GM23338 (cell line): ENCODE measurements at regions not wholly inside any gene's neighbourhood (a gene's known extent, or its start where the extent isn't known, plus 50 kb on each side); places are given as distances from the start of the nearest gene placed in this dataset.

Experiments
- CTCF ChIP-seq, 2 experiments: fragments of 200-600 bp in 1 of 2; sonication (generic) in 1 of 2; conservative IDR thresholded peaks; 2 replicates each; pipeline versions ENCODE4 v1.5.1 to v1.6.1; 2016 to 2017; ENCODE audit warnings: antibody characterized with exemption in 2 of 2, low read depth in 2 of 2, mild to moderate bottlenecking in 2 of 2, moderate library complexity in 1 of 2
- ETS1 ChIP-seq: IDR thresholded peaks from 2 replicates; pipeline ENCODE4 v1.6.1; 2016; ENCODE audit warnings: antibody characterized with exemption
- EZH2 ChIP-seq: fragments of 200-600 bp; sonication (generic); IDR thresholded peaks from one replicate; pipeline ENCODE4 v1.8.0; 2017; ENCODE audit warnings: antibody characterized with exemption, mild to moderate bottlenecking, low read depth; ENCODE audit not compliant: unreplicated experiment
- EZH2phosphoT487 ChIP-seq: fragments of 200-600 bp; sonication (generic); IDR thresholded peaks from one replicate; pipeline ENCODE4 v1.8.1; 2018; ENCODE audit warnings: antibody characterized with exemption; ENCODE audit not compliant: unreplicated experiment
- JUNB ChIP-seq: IDR thresholded peaks from one replicate; pipeline ENCODE4 v1.6.1; 2016; ENCODE audit warnings: antibody characterized with exemption; ENCODE audit not compliant: unreplicated experiment
- POLR2AphosphoS5 ChIP-seq: IDR thresholded peaks from 2 replicates; pipeline ENCODE4 v1.6.1; 2016; ENCODE audit warnings: antibody characterized with exemption, low read depth
- ZNF114 ChIP-seq: fragments of 250-450 bp; sonication (Bioruptor Pico); IDR thresholded peaks from 2 replicates; pipeline ENCODE4 v1.5.0; 2020; ENCODE audit warnings: mild to moderate bottlenecking, moderate library complexity
- ZNF331 ChIP-seq: fragments of 250-450 bp; sonication (Bioruptor Pico); IDR thresholded peaks from 2 replicates; pipeline ENCODE4 v1.5.0; 2020; ENCODE audit warnings: low read depth, mild to moderate bottlenecking, moderate library complexity
- TF ChIP-seq, protein P1 (sequence below): IDR thresholded peaks from one replicate; pipeline ENCODE4 v1.6.1; 2018; ENCODE audit warnings: antibody characterized with exemption; ENCODE audit not compliant: unreplicated experiment
- TF ChIP-seq, protein P2 (sequence below): fragments of 250-450 bp; sonication (Bioruptor Pico); IDR thresholded peaks from 2 replicates; pipeline ENCODE4 v1.5.0; 2020; ENCODE audit warnings: mild to moderate bottlenecking, moderate library complexity

GRCh38 chrX:95950679-95951078 is 734.0 kb upstream of the DIAPH2 start:
- no peak for TF ChIP-seq CTCF (conservative IDR thresholded peaks at IDR 0.05; ENCODE audit: low read depth in 2 of 2)
- TF ChIP-seq ETS1, result no peak
- TF ChIP-seq, protein P1, sequence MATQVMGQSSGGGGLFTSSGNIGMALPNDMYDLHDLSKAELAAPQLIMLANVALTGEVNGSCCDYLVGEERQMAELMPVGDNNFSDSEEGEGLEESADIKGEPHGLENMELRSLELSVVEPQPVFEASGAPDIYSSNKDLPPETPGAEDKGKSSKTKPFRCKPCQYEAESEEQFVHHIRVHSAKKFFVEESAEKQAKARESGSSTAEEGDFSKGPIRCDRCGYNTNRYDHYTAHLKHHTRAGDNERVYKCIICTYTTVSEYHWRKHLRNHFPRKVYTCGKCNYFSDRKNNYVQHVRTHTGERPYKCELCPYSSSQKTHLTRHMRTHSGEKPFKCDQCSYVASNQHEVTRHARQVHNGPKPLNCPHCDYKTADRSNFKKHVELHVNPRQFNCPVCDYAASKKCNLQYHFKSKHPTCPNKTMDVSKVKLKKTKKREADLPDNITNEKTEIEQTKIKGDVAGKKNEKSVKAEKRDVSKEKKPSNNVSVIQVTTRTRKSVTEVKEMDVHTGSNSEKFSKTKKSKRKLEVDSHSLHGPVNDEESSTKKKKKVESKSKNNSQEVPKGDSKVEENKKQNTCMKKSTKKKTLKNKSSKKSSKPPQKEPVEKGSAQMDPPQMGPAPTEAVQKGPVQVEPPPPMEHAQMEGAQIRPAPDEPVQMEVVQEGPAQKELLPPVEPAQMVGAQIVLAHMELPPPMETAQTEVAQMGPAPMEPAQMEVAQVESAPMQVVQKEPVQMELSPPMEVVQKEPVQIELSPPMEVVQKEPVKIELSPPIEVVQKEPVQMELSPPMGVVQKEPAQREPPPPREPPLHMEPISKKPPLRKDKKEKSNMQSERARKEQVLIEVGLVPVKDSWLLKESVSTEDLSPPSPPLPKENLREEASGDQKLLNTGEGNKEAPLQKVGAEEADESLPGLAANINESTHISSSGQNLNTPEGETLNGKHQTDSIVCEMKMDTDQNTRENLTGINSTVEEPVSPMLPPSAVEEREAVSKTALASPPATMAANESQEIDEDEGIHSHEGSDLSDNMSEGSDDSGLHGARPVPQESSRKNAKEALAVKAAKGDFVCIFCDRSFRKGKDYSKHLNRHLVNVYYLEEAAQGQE, result no peak
- TF ChIP-seq EZH2phosphoT487, result no peak
- TF ChIP-seq POLR2AphosphoS5, result no peak
- TF ChIP-seq EZH2, result no peak
- TF ChIP-seq ZNF114, result no peak
- no peak for TF ChIP-seq ZNF331
- TF ChIP-seq, protein P2, sequence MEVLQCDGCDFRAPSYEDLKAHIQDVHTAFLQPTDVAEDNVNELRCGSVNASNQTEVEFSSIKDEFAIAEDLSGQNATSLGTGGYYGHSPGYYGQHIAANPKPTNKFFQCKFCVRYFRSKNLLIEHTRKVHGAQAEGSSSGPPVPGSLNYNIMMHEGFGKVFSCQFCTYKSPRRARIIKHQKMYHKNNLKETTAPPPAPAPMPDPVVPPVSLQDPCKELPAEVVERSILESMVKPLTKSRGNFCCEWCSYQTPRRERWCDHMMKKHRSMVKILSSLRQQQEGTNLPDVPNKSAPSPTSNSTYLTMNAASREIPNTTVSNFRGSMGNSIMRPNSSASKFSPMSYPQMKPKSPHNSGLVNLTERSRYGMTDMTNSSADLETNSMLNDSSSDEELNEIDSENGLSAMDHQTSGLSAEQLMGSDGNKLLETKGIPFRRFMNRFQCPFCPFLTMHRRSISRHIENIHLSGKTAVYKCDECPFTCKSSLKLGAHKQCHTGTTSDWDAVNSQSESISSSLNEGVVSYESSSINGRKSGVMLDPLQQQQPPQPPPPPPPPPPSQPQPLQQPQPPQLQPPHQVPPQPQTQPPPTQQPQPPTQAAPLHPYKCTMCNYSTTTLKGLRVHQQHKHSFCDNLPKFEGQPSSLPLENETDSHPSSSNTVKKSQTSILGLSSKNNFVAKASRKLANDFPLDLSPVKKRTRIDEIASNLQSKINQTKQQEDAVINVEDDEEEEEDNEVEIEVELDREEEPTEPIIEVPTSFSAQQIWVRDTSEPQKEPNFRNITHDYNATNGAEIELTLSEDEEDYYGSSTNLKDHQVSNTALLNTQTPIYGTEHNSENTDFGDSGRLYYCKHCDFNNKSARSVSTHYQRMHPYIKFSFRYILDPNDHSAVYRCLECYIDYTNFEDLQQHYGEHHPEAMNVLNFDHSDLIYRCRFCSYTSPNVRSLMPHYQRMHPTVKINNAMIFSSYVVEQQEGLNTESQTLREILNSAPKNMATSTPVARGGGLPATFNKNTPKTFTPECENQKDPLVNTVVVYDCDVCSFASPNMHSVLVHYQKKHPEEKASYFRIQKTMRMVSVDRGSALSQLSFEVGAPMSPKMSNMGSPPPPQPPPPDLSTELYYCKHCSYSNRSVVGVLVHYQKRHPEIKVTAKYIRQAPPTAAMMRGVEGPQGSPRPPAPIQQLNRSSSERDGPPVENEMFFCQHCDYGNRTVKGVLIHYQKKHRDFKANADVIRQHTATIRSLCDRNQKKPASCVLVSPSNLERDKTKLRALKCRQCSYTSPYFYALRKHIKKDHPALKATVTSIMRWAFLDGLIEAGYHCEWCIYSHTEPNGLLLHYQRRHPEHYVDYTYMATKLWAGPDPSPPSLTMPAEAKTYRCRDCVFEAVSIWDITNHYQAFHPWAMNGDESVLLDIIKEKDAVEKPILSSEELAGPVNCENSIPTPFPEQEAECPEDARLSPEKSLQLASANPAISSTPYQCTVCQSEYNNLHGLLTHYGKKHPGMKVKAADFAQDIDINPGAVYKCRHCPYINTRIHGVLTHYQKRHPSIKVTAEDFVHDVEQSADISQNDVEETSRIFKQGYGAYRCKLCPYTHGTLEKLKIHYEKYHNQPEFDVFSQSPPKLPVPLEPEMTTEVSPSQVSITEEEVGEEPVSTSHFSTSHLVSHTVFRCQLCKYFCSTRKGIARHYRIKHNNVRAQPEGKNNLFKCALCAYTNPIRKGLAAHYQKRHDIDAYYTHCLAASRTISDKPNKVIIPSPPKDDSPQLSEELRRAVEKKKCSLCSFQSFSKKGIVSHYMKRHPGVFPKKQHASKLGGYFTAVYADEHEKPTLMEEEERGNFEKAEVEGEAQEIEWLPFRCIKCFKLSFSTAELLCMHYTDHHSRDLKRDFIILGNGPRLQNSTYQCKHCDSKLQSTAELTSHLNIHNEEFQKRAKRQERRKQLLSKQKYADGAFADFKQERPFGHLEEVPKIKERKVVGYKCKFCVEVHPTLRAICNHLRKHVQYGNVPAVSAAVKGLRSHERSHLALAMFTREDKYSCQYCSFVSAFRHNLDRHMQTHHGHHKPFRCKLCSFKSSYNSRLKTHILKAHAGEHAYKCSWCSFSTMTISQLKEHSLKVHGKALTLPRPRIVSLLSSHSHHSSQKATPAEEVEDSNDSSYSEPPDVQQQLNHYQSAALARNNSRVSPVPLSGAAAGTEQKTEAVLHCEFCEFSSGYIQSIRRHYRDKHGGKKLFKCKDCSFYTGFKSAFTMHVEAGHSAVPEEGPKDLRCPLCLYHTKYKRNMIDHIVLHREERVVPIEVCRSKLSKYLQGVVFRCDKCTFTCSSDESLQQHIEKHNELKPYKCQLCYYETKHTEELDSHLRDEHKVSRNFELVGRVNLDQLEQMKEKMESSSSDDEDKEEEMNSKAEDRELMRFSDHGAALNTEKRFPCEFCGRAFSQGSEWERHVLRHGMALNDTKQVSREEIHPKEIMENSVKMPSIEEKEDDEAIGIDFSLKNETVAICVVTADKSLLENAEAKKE (CRISPR knock-in tag), result no peak
- TF ChIP-seq JUNB, result no peak
